Testis (tissue), 2 donors: ENCODE measurements at regions not wholly inside any gene's neighbourhood (a gene's known extent, or its start where the extent isn't known, plus 50 kb on each side); places are given as distances from the start of the nearest gene placed in this dataset.

Experiments
- CTCF ChIP-seq, 3 experiments: fragments of 450-650 bp in 2 of 3; fragments of 200-600 bp in 1 of 3; sonication (generic) in 1 of 3; IDR thresholded peaks; one replicate each; pipeline ENCODE4 v1.5.1; 2016 to 2019; ENCODE audit warnings: antibody characterized with exemption in 3 of 3, mild to moderate bottlenecking in 2 of 3, moderate library complexity in 1 of 3
- POLR2A ChIP-seq: fragments of 450-650 bp; IDR thresholded peaks from one replicate; pipeline ENCODE4 v1.6.1; 2017; ENCODE audit warnings: antibody characterized with exemption, mild to moderate bottlenecking, moderate library complexity

DNA sequence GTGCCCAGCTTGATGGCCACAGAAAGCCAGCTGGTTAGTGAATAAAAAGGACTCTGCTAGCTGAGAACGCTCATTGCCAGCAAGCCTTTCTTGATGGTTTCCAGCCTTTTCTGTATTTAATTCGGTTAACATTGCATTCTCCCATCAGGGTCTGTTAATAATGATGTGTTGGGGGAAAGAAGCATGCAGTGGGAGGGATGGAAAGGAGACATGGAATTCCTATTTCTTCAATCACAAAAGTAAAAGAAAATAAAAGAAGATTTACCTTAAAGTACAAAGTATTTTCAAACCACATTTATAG is 141.9 kb upstream of the RBBP8 start:
- TF ChIP-seq CTCF (IDR thresholded peaks at IDR 0.05) (no peak), POLR2A (no peak)
